CD14-positive monocyte (primary cell): ENCODE measurements at regions not wholly inside any gene's neighbourhood (a gene's known extent, or its start where the extent isn't known, plus 50 kb on each side); places are given as distances from the start of the nearest gene placed in this dataset.

Source experiments
- DNase-seq, 3 donors: peaks; one replicate each; pipeline ENCODE4 v3.0.0-alpha.2; 2011 to 2022
- H2AFZ ChIP-seq: 2 replicates; pipeline ENCODE4 v1.6.0; 2012; ENCODE audit warnings: mild to moderate bottlenecking, low read depth, low read length, inconsistent platforms; ENCODE audit not compliant: insufficient read depth, poor library complexity, severe bottlenecking
- H3K27ac ChIP-seq, 2 donors: 1 replicate in 1 of 2; 2 replicates in 1 of 2; pipeline ENCODE4 v1.5.1; 2012 to 2013; ENCODE audit warnings: low read length in 2 of 2, control low read depth in 1 of 2, inconsistent platforms in 1 of 2, low read depth in 1 of 2, mild to moderate bottlenecking in 1 of 2
- H3K27me3 ChIP-seq, 2 donors: one replicate each; pipeline versions ENCODE4 v1.6.0 to v1.6.1; 2011 to 2013; ENCODE audit warnings: low read length in 2 of 2; ENCODE audit not compliant: control insufficient read depth in 2 of 2, insufficient read depth in 2 of 2
- H3K36me3 ChIP-seq, 2 donors: replicated peaks in 1 of 2; 1 replicate in 1 of 2; 2 replicates in 1 of 2; pipeline versions ENCODE4 v1.5.1 to v1.6.1; 2012 to 2013; ENCODE audit warnings: low read length in 2 of 2, control low read depth in 1 of 2, inconsistent platforms in 1 of 2, mild to moderate bottlenecking in 1 of 2; ENCODE audit not compliant: insufficient read depth in 2 of 2, control insufficient read depth in 1 of 2
- H3K4me1 ChIP-seq, 2 donors: 1 replicate in 1 of 2; 2 replicates in 1 of 2; pipeline versions ENCODE4 v1.5.1 to v1.6.1; 2012 to 2013; ENCODE audit warnings: low read length in 2 of 2, control low read depth in 1 of 2, inconsistent platforms in 1 of 2, mild to moderate bottlenecking in 1 of 2, moderate library complexity in 1 of 2; ENCODE audit not compliant: insufficient read depth in 2 of 2, control insufficient read depth in 1 of 2
- H3K4me2 ChIP-seq: replicated peaks from 2 replicates; pipeline ENCODE3; 2012; ENCODE audit warnings: low read length, moderate library complexity, mild to moderate bottlenecking; ENCODE audit not compliant: poor library complexity, severe bottlenecking; ENCODE audit errors: extremely low read depth
- H3K4me3 ChIP-seq, 3 experiments: fragments of 200-600 bp in 1 of 3; sonication (generic) in 1 of 3; replicated peaks in 1 of 3; 1 replicate in 2 of 3; 2 replicates in 1 of 3; pipeline ENCODE4 v1.5.1; 2011 to 2013; ENCODE audit warnings: low read length in 3 of 3, mild to moderate bottlenecking in 3 of 3, control low read depth in 2 of 3, low read depth in 2 of 3, inconsistent platforms in 1 of 3, moderate library complexity in 1 of 3
- H3K79me2 ChIP-seq: 2 replicates; pipeline ENCODE4 v1.6.0; 2012; ENCODE audit warnings: mild to moderate bottlenecking, control low read depth, inconsistent platforms, low read length, moderate library complexity; ENCODE audit not compliant: insufficient read depth
- H3K9ac ChIP-seq: 2 replicates; pipeline ENCODE4 v1.6.0; 2017; ENCODE audit warnings: low read length, mild to moderate bottlenecking; ENCODE audit not compliant: insufficient read depth, poor library complexity, severe bottlenecking
- H3K9me3 ChIP-seq, 2 donors: replicated peaks in 1 of 2; 1 replicate in 1 of 2; 2 replicates in 1 of 2; pipeline versions ENCODE4 v1.5.1 to v1.6.1; 2012 to 2013; ENCODE audit warnings: low read length in 2 of 2, control low read depth in 1 of 2; ENCODE audit not compliant: control insufficient read depth in 1 of 2, insufficient read depth in 1 of 2
- H4K20me1 ChIP-seq: 2 replicates; pipeline ENCODE4 v1.6.0; 2012; ENCODE audit warnings: mild to moderate bottlenecking, low read length, control low read depth, moderate library complexity; ENCODE audit not compliant: insufficient read depth
- H3K27ac Mint-ChIP-seq, 7 donors: one replicate each; pipeline ENCODE4 v1.8.0; 2020; ENCODE audit warnings: mild to moderate bottlenecking in 7 of 7, mixed read lengths in 7 of 7, moderate library complexity in 6 of 7, inconsistent platforms in 2 of 7
- H3K27me3 Mint-ChIP-seq, 3 donors: one replicate each; pipeline ENCODE4 v1.8.0; 2021 to 2022; ENCODE audit warnings: low read depth in 3 of 3, mild to moderate bottlenecking in 3 of 3, mixed read lengths in 3 of 3, moderate library complexity in 3 of 3, inconsistent platforms in 1 of 3
- H3K36me3 Mint-ChIP-seq, 2 donors: one replicate each; pipeline ENCODE4 v1.8.0; 2020; ENCODE audit warnings: mixed read lengths in 2 of 2, inconsistent platforms in 1 of 2, mild to moderate bottlenecking in 1 of 2
- H3K4me1 Mint-ChIP-seq: one replicate; pipeline ENCODE4 v1.8.0; 2020; ENCODE audit warnings: mild to moderate bottlenecking, mixed read lengths
- H3K4me3 Mint-ChIP-seq, 2 donors: one replicate each; pipeline ENCODE4 v1.8.0; 2020; ENCODE audit warnings: mild to moderate bottlenecking in 2 of 2, mixed read lengths in 2 of 2, moderate library complexity in 1 of 2
- H3K9me3 Mint-ChIP-seq, 7 donors: one replicate each; pipeline ENCODE4 v1.8.0; 2020 to 2022; ENCODE audit warnings: mixed read lengths in 7 of 7, mild to moderate bottlenecking in 6 of 7, moderate library complexity in 6 of 7, inconsistent platforms in 2 of 7
- WGBS: methylation state at CpG from one replicate; pipeline ENCODE4 v1.1.5; 2013; ENCODE audit warnings: missing lambda C conversion rate; ENCODE audit not compliant: insufficient coverage; 5-methylcytosine and 5-hydroxymethylcytosine counted together
- intact Hi-C, 2 donors: fragments of 100-400 bp; cut with micrococcal nuclease; formaldehyde crosslinking; loops; one replicate each; pipeline versions ENCODE4 v1.15.0 to v1.15.1; 2023
- TF ChIP-seq, protein P1 (sequence below): fragments of 200-600 bp; IDR thresholded peaks from one replicate; pipeline ENCODE4 v1.8.0; 2022; ENCODE audit warnings: antibody characterized with exemption, mild to moderate bottlenecking

DNA sequence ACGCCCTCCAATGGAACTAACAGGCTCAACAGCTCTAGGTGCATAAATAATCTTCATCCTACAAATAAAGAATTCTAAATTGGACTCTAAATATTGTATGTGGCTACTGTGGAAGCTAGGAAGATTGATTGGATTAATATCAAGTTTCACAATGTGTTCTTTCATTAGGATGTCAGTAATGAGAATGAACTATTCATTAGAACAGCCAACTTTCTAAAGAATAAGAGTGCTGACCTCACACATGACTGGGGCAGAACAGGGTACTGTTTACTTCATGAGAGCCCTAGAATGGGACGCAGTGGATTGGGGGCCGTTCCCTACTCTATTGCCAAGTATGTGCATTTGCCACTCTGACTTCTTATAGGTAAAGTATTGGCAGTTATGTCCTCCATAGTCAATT lies 528.2 kb upstream of the RBFOX1 start:
- no CpG with 5 or more reads among the region's 3 CpGs for WGBS
- Histone ChIP-seq H3K4me1 (no peaks in the 10 kb centered on the region), H3K4me3 (no peak overlapping the region), H3K9me3 (no peaks in the 10 kb centered on the region), H3K27ac (no peak overlapping the region), H3K9ac (no peak overlapping the region), H3K79me2 (no peaks in the 10 kb centered on the region), H3K36me3 (no peaks in the 10 kb centered on the region), H3K4me2 (no peak overlapping the region), H3K27me3 (no peaks in the 10 kb centered on the region), H4K20me1 (no peaks in the 10 kb centered on the region), H2AFZ (no peak overlapping the region)
- intact Hi-C loops, result no loop called here
- H3K27me3 Mint-ChIP-seq, result peaks cover 0 to 3% (median 2%) of the 10 kb centered on the region in 3 donors
- H3K27ac Mint-ChIP-seq, result no peak overlapping the region
- H3K4me3 Mint-ChIP-seq, result no peak overlapping the region
- peaks cover 0 to 11% (median 2%) of the 10 kb centered on the region in 7 donors for H3K9me3 Mint-ChIP-seq
- no peaks in the 10 kb centered on the region for H3K4me1 Mint-ChIP-seq
- TF ChIP-seq, protein P1, sequence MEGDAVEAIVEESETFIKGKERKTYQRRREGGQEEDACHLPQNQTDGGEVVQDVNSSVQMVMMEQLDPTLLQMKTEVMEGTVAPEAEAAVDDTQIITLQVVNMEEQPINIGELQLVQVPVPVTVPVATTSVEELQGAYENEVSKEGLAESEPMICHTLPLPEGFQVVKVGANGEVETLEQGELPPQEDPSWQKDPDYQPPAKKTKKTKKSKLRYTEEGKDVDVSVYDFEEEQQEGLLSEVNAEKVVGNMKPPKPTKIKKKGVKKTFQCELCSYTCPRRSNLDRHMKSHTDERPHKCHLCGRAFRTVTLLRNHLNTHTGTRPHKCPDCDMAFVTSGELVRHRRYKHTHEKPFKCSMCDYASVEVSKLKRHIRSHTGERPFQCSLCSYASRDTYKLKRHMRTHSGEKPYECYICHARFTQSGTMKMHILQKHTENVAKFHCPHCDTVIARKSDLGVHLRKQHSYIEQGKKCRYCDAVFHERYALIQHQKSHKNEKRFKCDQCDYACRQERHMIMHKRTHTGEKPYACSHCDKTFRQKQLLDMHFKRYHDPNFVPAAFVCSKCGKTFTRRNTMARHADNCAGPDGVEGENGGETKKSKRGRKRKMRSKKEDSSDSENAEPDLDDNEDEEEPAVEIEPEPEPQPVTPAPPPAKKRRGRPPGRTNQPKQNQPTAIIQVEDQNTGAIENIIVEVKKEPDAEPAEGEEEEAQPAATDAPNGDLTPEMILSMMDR, result no peak
- no peaks in the 10 kb centered on the region for H3K36me3 Mint-ChIP-seq
- DNase-seq, result no peak

DNA sequence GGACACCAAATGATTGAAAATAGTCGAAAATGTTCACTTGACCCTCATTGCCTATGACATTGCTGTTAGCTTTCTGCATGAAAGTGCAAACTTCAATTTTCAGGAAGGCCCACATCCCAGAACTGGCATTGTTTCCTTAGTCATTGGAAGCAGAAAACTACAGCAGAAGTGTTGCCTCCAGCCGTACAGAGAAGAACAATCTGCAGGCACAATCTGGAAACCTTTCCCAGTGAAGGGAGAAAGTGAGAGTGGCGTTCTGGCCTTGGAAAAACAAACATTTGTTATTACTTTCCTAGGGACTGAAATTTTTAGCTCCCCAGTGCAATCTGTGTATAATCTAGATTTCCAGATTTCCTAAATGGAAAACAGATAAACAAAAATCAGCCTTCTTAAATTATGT lies 529.5 kb upstream of the RBFOX1 start:
- H3K4me1 ChIP-seq, result no peaks in the 10 kb centered on the region
- H3K36me3 ChIP-seq, result no peaks in the 10 kb centered on the region
- Mint-ChIP-seq H3K27ac (no peak overlapping the region), H3K9me3 (peaks cover 0 to 17% (median 2%) of the 10 kb centered on the region in 7 donors), H3K4me3 (no peak overlapping the region), H3K27me3 (peaks cover 0 to 3% (median 2%) of the 10 kb centered on the region in 3 donors), H3K4me1 (no peaks in the 10 kb centered on the region), H3K36me3 (no peaks in the 10 kb centered on the region)
- no peak overlapping the region for H3K4me3 ChIP-seq
- no peaks in the 10 kb centered on the region for H4K20me1 ChIP-seq
- WGBS, result 100% methylated on average over 1 of the region's 3 CpGs
- no peak overlapping the region for H2AFZ ChIP-seq
- no peak overlapping the region for H3K27ac ChIP-seq
- intact Hi-C loops, result no loop called here
- no peaks in the 10 kb centered on the region for H3K9me3 ChIP-seq
- DNase-seq, result no peak
- no peaks in the 10 kb centered on the region for H3K27me3 ChIP-seq
- TF ChIP-seq, protein P1, result no peak
- no peak overlapping the region for H3K9ac ChIP-seq
- H3K79me2 ChIP-seq, result no peaks in the 10 kb centered on the region
- no peak overlapping the region for H3K4me2 ChIP-seq
